Epidermal melanocyte (primary cell): ENCODE measurements at regions not wholly inside any gene's neighbourhood (a gene's known extent, or its start where the extent isn't known, plus 50 kb on each side); places are given as distances from the start of the nearest gene placed in this dataset.

Experiments
- DNase-seq: peaks from one replicate; pipeline ENCODE4 v3.0.0; 2011; ENCODE audit warnings: low spot score; ENCODE audit not compliant: insufficient read length

GRCh38 chr15:61639491-61639890 lies 410.4 kb upstream of the RORA start:
- no peak for DNase-seq

- no peak for DNase-seq
Measured at GRCh38 chr15:61634837-61635236, 405.7 kb upstream of the RORA start.

GRCh38 chr15:61633951-61634350 lies 404.8 kb upstream of the RORA start:
- no peak for DNase-seq

- no peak for DNase-seq
Measured at GRCh38 chr15:61629269-61629668, 400.2 kb upstream of the RORA start.

GRCh38 chr15:61624950-61625349 lies 395.8 kb upstream of the RORA start:
- no peak for DNase-seq

- DNase-seq, result no peak
Measured at GRCh38 chr15:61623746-61624145, 394.6 kb upstream of the RORA start.

- no peak for DNase-seq
Measured at GRCh38 chr15:61621865-61622264, 392.8 kb upstream of the RORA start.

GRCh38 chr15:61621146-61621545 lies 392.0 kb upstream of the RORA start:
- no peak for DNase-seq

- no peak for DNase-seq
Measured at GRCh38 chr15:61620151-61620550, 391.0 kb upstream of the RORA start.

GRCh38 chr15:61613729-61614128 lies 384.6 kb upstream of the RORA start:
- no peak for DNase-seq

GRCh38 chr15:61613138-61613537 lies 384.0 kb upstream of the RORA start:
- DNase-seq, result no peak

GRCh38 chr15:61612111-61612510 lies 383.0 kb upstream of the RORA start:
- no peak for DNase-seq

- DNase-seq, result no peak
Measured at GRCh38 chr15:61605343-61605742, 376.2 kb upstream of the RORA start.

GRCh38 chr15:61598655-61599054 lies 369.6 kb upstream of the RORA start:
- no peak for DNase-seq

GRCh38 chr15:61584410-61584809 lies 355.3 kb upstream of the RORA start:
- DNase-seq, result no peak

- DNase-seq, result no peak
Measured at GRCh38 chr15:61582092-61582491, 353.0 kb upstream of the RORA start.

GRCh38 chr15:61575597-61575996 lies 346.5 kb upstream of the RORA start:
- no peak for DNase-seq

GRCh38 chr15:61571026-61571425 lies 341.9 kb upstream of the RORA start:
- no peak for DNase-seq

- DNase-seq, result no peak
Measured at GRCh38 chr15:61564785-61565184, 335.7 kb upstream of the RORA start.

GRCh38 chr15:61558172-61559136 lies 329.4 kb upstream of the RORA start:
- no peak for DNase-seq

- no peak for DNase-seq
Measured at GRCh38 chr15:61556037-61556648, 327.0 kb upstream of the RORA start.

- DNase-seq, result no peak
Measured at GRCh38 chr15:61549727-61550126, 320.6 kb upstream of the RORA start.

- no peak for DNase-seq
Measured at GRCh38 chr15:61545763-61546162, 316.7 kb upstream of the RORA start.
